PC-3 (cell line): ENCODE measurements at regions not wholly inside any gene's neighbourhood (a gene's known extent, or its start where the extent isn't known, plus 50 kb on each side); places are given as distances from the start of the nearest gene placed in this dataset.
"Not testable (repeated sequence)": the region's sequence is repeated elsewhere in the genome, so short reads cannot be mapped to it uniquely, and the experiment has no call there.

Experiments used
- ATAC-seq: fragments of 200-7000 bp; cut with Tn5 transposase; 2 replicates; pipeline ENCODE4 v1.9.1; 2020; ENCODE audit warnings: mild to moderate bottlenecking, moderate library complexity
- BruUV-seq: library from RNA; stranded (reverse); fragments of 400-500 nt; replicated peaks from 2 replicates; lab custom pipeline; 2021; lab: Mats Ljungman, UMichigan
- CTCF ChIA-PET: fragments of 300-600 bp; sonication (Branson Sonifier 250); formaldehyde crosslinking; loops from one replicate; lab custom pipeline; 2022; ENCODE audit warnings: antibody characterized with exemption; lab: Charles Lee
- POLR2A ChIA-PET: fragments of 300-600 bp; sonication (Branson Sonifier 250); formaldehyde crosslinking; loops from one replicate; lab custom pipeline; 2022; ENCODE audit warnings: antibody characterized with exemption; ENCODE audit not compliant: unreplicated experiment; lab: Charles Lee
- DNase-seq: peaks from one replicate; pipeline ENCODE4 v3.0.0-alpha.2; 2015
- H2AFZ ChIP-seq: fragments of 300-600 bp; sonication (generic); 2 replicates; pipeline ENCODE4 v1.6.0; 2016; ENCODE audit warnings: antibody characterized with exemption, low read length
- H3F3A ChIP-seq: fragments of 300-600 bp; sonication (generic); one replicate; pipeline ENCODE4 v1.6.0; 2017; ENCODE audit warnings: antibody characterized with exemption, low read length, control low read depth, mild to moderate bottlenecking; ENCODE audit not compliant: unreplicated experiment
- H3K27ac ChIP-seq: fragments of 300-600 bp; sonication (generic); 2 replicates; pipeline ENCODE4 v1.5.1; 2016; ENCODE audit warnings: mild to moderate bottlenecking, low read length
- H3K27me3 ChIP-seq: fragments of 300-600 bp; sonication (generic); 2 replicates; pipeline ENCODE4 v1.6.1; 2016; ENCODE audit warnings: low read length, mixed read lengths
- H3K36me3 ChIP-seq: fragments of 300-600 bp; sonication (generic); 2 replicates; pipeline ENCODE4 v1.6.1; 2016; ENCODE audit warnings: low read depth, mixed run types, low read length, mixed read lengths
- H3K4me1 ChIP-seq: fragments of 300-600 bp; sonication (generic); 2 replicates; pipeline ENCODE4 v1.5.1; 2016; ENCODE audit warnings: low read length; ENCODE audit not compliant: insufficient read depth
- H3K4me2 ChIP-seq: fragments of 300-600 bp; sonication (generic); 2 replicates; pipeline ENCODE4 v1.6.0; 2016; ENCODE audit warnings: low read length
- H3K4me3 ChIP-seq: fragments of 300-600 bp; sonication (generic); 2 replicates; pipeline ENCODE4 v1.5.1; 2016; ENCODE audit warnings: mild to moderate bottlenecking, low read length, mixed read lengths
- H3K79me2 ChIP-seq: fragments of 300-600 bp; sonication (generic); 2 replicates; pipeline ENCODE4 v1.6.1; 2017; ENCODE audit warnings: low read length, mixed read lengths
- H3K9ac ChIP-seq: fragments of 300-600 bp; sonication (generic); 2 replicates; pipeline ENCODE4 v1.6.0; 2016; ENCODE audit warnings: mild to moderate bottlenecking, low read length
- H3K9me2 ChIP-seq: fragments of 300-600 bp; sonication (generic); replicated peaks from 2 replicates; pipeline ENCODE4 v1.6.1; 2016; ENCODE audit warnings: mixed run types, low read length, mixed read lengths
- H3K9me3 ChIP-seq: fragments of 300-600 bp; sonication (generic); 2 replicates; pipeline ENCODE4 v1.6.1; 2016; ENCODE audit warnings: low read length, mixed read lengths
- H4K20me1 ChIP-seq: fragments of 300-600 bp; sonication (generic); 2 replicates; pipeline ENCODE4 v1.6.1; 2016; ENCODE audit warnings: low read length, mixed read lengths
- EZH2 ChIP-seq: fragments of 300-600 bp; sonication (generic); IDR thresholded peaks from one replicate; pipeline ENCODE4 v1.6.1; 2017; ENCODE audit warnings: antibody characterized with exemption, mild to moderate bottlenecking, low read length; ENCODE audit not compliant: unreplicated experiment
- EZH2phosphoT487 ChIP-seq: fragments of 300-600 bp; sonication (generic); IDR thresholded peaks from 2 replicates; pipeline ENCODE4 v1.6.1; 2018; ENCODE audit warnings: mild to moderate bottlenecking, antibody characterized with exemption, low read length, borderline replicate concordance
- intact Hi-C: fragments of 100-400 bp; cut with micrococcal nuclease; formaldehyde crosslinking; loops from 2 replicates; pipeline ENCODE4 v1.9.0; 2023
- TF ChIP-seq, protein P1 (sequence below): fragments of 300-600 bp; sonication (generic); conservative IDR thresholded peaks from 2 replicates; pipeline ENCODE4 v1.5.1; 2017; ENCODE audit warnings: antibody characterized with exemption, low read depth, mild to moderate bottlenecking, low read length

DNA sequence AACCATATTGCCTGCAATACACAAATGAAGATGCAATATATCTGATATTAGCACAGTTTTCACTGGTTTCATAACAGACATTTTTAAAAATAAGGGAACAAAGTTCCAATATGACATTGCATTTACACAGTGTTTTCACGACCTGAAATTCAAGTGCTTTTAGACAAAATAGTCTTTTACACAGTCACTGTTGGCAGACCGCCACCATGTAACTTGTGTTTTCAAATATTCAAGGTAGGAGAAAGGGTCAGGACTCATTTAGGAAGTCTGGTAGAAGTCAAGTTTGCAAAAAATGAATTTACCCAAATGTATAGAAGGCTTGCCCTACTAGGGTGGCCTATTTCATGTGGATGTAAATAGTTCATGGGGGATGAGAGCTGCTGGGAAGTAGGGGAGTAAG is 98.1 kb upstream of the TAS2R1 start:
- POLR2A ChIA-PET: no interaction called here
- Histone ChIP-seq H2AFZ (no peak overlapping the region), H3K4me3 (no peak overlapping the region), H4K20me1 (no peaks in the 10 kb centered on the region), H3K4me1 (no peaks in the 10 kb centered on the region), H3K9me2 (no peaks in the 10 kb centered on the region), H3K4me2 (no peak overlapping the region), H3K27me3 (no peaks in the 10 kb centered on the region), H3F3A (no peaks in the 10 kb centered on the region), H3K27ac (no peak overlapping the region), H3K9me3 (no peaks in the 10 kb centered on the region), H3K9ac (no peak overlapping the region), H3K36me3 (no peaks in the 10 kb centered on the region), H3K79me2 (no peaks in the 10 kb centered on the region)
- intact Hi-C loops: no loop called here
- DNase-seq (no peak), ATAC-seq (no peak)
- no TSS peak for BruUV-seq
- TF ChIP-seq, protein P1, sequence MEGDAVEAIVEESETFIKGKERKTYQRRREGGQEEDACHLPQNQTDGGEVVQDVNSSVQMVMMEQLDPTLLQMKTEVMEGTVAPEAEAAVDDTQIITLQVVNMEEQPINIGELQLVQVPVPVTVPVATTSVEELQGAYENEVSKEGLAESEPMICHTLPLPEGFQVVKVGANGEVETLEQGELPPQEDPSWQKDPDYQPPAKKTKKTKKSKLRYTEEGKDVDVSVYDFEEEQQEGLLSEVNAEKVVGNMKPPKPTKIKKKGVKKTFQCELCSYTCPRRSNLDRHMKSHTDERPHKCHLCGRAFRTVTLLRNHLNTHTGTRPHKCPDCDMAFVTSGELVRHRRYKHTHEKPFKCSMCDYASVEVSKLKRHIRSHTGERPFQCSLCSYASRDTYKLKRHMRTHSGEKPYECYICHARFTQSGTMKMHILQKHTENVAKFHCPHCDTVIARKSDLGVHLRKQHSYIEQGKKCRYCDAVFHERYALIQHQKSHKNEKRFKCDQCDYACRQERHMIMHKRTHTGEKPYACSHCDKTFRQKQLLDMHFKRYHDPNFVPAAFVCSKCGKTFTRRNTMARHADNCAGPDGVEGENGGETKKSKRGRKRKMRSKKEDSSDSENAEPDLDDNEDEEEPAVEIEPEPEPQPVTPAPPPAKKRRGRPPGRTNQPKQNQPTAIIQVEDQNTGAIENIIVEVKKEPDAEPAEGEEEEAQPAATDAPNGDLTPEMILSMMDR: no peak
- TF ChIP-seq EZH2phosphoT487: no peak
- CTCF ChIA-PET: no interaction called here

DNA sequence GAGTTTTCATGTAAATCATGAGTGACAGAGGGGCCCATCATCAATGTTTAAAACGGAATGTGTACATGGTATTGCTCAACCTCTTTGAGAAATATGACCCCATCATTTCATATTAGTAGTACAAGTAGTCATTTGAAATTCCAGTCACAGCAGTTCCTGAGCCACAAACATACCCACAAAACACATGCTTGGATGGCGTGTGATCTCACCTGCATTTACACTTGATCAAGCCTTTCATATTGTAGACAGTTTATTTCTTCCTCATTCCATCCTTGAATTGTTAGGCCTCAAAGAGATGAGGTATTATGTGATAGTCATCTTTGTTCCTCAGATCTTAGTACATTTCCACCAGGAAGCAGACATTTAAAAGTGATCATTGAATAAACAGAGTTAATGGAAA is 96.8 kb upstream of the TAS2R1 start:
- H3K9me2 ChIP-seq: no peaks in the 10 kb centered on the region
- no peaks in the 10 kb centered on the region for H3F3A ChIP-seq
- H3K4me1 ChIP-seq: no peaks in the 10 kb centered on the region
- ChIA-PET POLR2A (no interaction called here), CTCF (no interaction called here)
- ATAC-seq (no peak), DNase-seq (peak; percentile 15)
- no peak overlapping the region for H3K9ac ChIP-seq
- H2AFZ ChIP-seq: no peak overlapping the region
- no peak for TF ChIP-seq EZH2
- TF ChIP-seq EZH2phosphoT487: no peak
- TF ChIP-seq, protein P1: no peak
- H4K20me1 ChIP-seq: no peaks in the 10 kb centered on the region
- no TSS peak for BruUV-seq
- no peaks in the 10 kb centered on the region for H3K9me3 ChIP-seq
- no peaks in the 10 kb centered on the region for H3K36me3 ChIP-seq
- no peak overlapping the region for H3K4me3 ChIP-seq
- intact Hi-C loops: no loop called here
- no peaks in the 10 kb centered on the region for H3K27me3 ChIP-seq
- no peaks in the 10 kb centered on the region for H3K79me2 ChIP-seq
- H3K27ac ChIP-seq: no peak overlapping the region
- no peak overlapping the region for H3K4me2 ChIP-seq

DNA sequence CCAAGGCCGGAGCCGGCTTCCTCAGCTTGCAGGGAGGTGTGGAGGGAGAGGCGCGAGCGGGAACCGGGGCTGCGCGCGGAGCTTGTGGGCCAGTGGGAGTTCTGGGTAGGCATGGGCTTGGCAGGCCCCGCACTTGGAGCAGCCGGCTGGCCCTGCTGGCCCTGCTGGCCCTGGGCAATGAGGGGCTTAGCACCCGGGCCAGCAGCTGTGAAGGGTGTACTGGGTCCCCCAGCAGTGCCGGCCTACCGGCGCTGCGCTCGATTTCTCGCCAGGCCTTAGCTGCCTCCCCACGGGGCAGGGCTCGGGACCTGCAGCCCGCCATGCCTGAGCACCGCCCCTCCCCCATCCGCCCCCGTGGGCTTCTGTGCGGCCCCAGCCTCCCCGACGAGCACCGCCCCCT is 95.1 kb upstream of the TAS2R1 start:
- CTCF ChIA-PET, ATAC-seq: not testable (repeated sequence)

More for the DNA sequence above, 95.1 kb upstream of the TAS2R1 start:
- POLR2A ChIA-PET, intact Hi-C loops, H3F3A ChIP-seq, H3K9me2 ChIP-seq, H3K4me3 ChIP-seq, H3K4me1 ChIP-seq, H2AFZ ChIP-seq, H3K4me2 ChIP-seq, BruUV-seq, H3K27me3 ChIP-seq, H3K79me2 ChIP-seq, H4K20me1 ChIP-seq, H3K9ac ChIP-seq, DNase-seq, H3K27ac ChIP-seq, H3K36me3 ChIP-seq, H3K9me3 ChIP-seq: not testable (repeated sequence)
